ENCODE measurements at regions not wholly inside any gene's neighbourhood (a gene's known extent, or its start where the extent isn't known, plus 50 kb on each side); places are given as distances from the start of the nearest gene placed in this dataset.

GRCh38 chr15:70246623-70247220, 149.0 kb upstream of the TLE3 start:
- TF ChIP-seq CTCF (IDR thresholded peaks at IDR 0.05; ENCODE audit: poor library complexity) (no peak), EZH2phosphoT487 (IDR thresholded peaks at IDR 0.05; ENCODE audit: low read depth, severe bottlenecking, unreplicated experiment) (no peak)

All from hepatocyte (in vitro differentiated cells).